CD4-positive, alpha-beta memory T cell (primary cell): ENCODE measurements at regions not wholly inside any gene's neighbourhood (a gene's known extent, or its start where the extent isn't known, plus 50 kb on each side); places are given as distances from the start of the nearest gene placed in this dataset.
"Not testable (repeated sequence)": the region's sequence is repeated elsewhere in the genome, so short reads cannot be mapped to it uniquely, and the experiment has no call there.

ENCODE experiments used
- CTCF ChIA-PET: fragments of 350-600 bp; sonication (Branson Sonifier 250); formaldehyde crosslinking; loops from one replicate; lab custom pipeline; 2021; ENCODE audit warnings: inconsistent platforms; ENCODE audit not compliant: partially characterized antibody; lab: Charles Lee
- POLR2A ChIA-PET: fragments of 350-600 bp; sonication (Branson Sonifier 250); formaldehyde crosslinking; loops from one replicate; lab custom pipeline; 2021; ENCODE audit not compliant: partially characterized antibody; lab: Charles Lee
- DNase-seq, 5 donors: peaks; one replicate each; pipeline versions ENCODE4 v3.0.0 to v3.0.0-alpha.2; 2020 to 2022; ENCODE audit warnings: mixed read lengths in 1 of 5
- H3K27ac ChIP-seq: one replicate; pipeline ENCODE4 v1.7.0; 2013; ENCODE audit warnings: low read depth, low read length
- H3K27me3 ChIP-seq: 2 replicates; pipeline ENCODE4 v1.7.0; 2013; ENCODE audit warnings: mild to moderate bottlenecking, low read length, moderate library complexity; ENCODE audit not compliant: insufficient read depth
- H3K36me3 ChIP-seq: 2 replicates; pipeline ENCODE4 v1.7.0; 2013; ENCODE audit warnings: mild to moderate bottlenecking, low read length, moderate library complexity; ENCODE audit not compliant: insufficient read depth
- H3K4me1 ChIP-seq: 2 replicates; pipeline ENCODE4 v1.7.0; 2013; ENCODE audit warnings: mild to moderate bottlenecking, low read length, moderate library complexity; ENCODE audit not compliant: insufficient read depth
- H3K4me3 ChIP-seq, 2 donors: one replicate each; pipeline ENCODE4 v1.7.0; 2013; ENCODE audit warnings: low read length in 2 of 2, mild to moderate bottlenecking in 1 of 2
- H3K9me3 ChIP-seq, 2 donors: one replicate each; pipeline ENCODE4 v1.7.0; 2013; ENCODE audit warnings: low read length in 2 of 2, control low read depth in 1 of 2; ENCODE audit not compliant: control insufficient read depth in 1 of 2
- H3K27ac Mint-ChIP-seq, 7 donors: one replicate each; pipeline ENCODE4 v1.8.0; 2020 to 2021; ENCODE audit warnings: mixed read lengths in 7 of 7, mild to moderate bottlenecking in 6 of 7, inconsistent platforms in 3 of 7, moderate library complexity in 3 of 7
- H3K27me3 Mint-ChIP-seq, 2 donors: one replicate each; pipeline ENCODE4 v1.8.0; 2020 to 2021; ENCODE audit warnings: mixed read lengths in 2 of 2
- H3K36me3 Mint-ChIP-seq, 2 donors: one replicate each; pipeline ENCODE4 v1.8.0; 2020 to 2021; ENCODE audit warnings: mixed read lengths in 2 of 2, inconsistent platforms in 1 of 2, mild to moderate bottlenecking in 1 of 2
- H3K4me1 Mint-ChIP-seq, 4 donors: one replicate each; pipeline ENCODE4 v1.8.0; 2020 to 2021; ENCODE audit warnings: mixed read lengths in 4 of 4, mild to moderate bottlenecking in 1 of 4
- H3K4me3 Mint-ChIP-seq, 8 donors: one replicate each; pipeline ENCODE4 v1.8.0; 2020 to 2021; ENCODE audit warnings: mixed read lengths in 8 of 8, mild to moderate bottlenecking in 7 of 8, moderate library complexity in 6 of 8, inconsistent platforms in 3 of 8
- H3K9me3 Mint-ChIP-seq, 8 donors: one replicate each; pipeline ENCODE4 v1.8.0; 2020 to 2021; ENCODE audit warnings: mixed read lengths in 8 of 8, mild to moderate bottlenecking in 5 of 8, inconsistent platforms in 3 of 8, moderate library complexity in 1 of 8
- intact Hi-C: fragments of 100-400 bp; cut with micrococcal nuclease; formaldehyde crosslinking; loops from one replicate; pipeline ENCODE4 v1.15.1; 2023

GRCh38 chr11:98277251-98277912 is 743.4 kb upstream of the CNTN5 start:
- ChIA-PET CTCF (no interaction called here), POLR2A (no interaction called here)
- Histone ChIP-seq H3K27ac (no peak overlapping the region), H3K4me1 (no peaks in the 10 kb centered on the region), H3K27me3 (no peaks in the 10 kb centered on the region), H3K36me3 (no peaks in the 10 kb centered on the region), H3K9me3 (no peaks in the 10 kb centered on the region), H3K4me3 (no peak overlapping the region)
- Mint-ChIP-seq H3K4me1 (no peaks in the 10 kb centered on the region), H3K9me3 (peaks cover 0 to 13% (median 5%) of the 10 kb centered on the region in 8 donors), H3K36me3 (no peaks in the 10 kb centered on the region), H3K4me3 (no peak overlapping the region), H3K27ac (no peak overlapping the region), H3K27me3 (no peaks in the 10 kb centered on the region)
- intact Hi-C loops, result no loop called here
- DNase-seq, result no peak

- no peak overlapping the region for H3K4me3 ChIP-seq
- no peak overlapping the region for H3K27ac Mint-ChIP-seq
- H3K36me3 Mint-ChIP-seq, result no peaks in the 10 kb centered on the region
- ChIA-PET POLR2A (no interaction called here), CTCF (no interaction called here)
- no peaks in the 10 kb centered on the region for H3K4me1 ChIP-seq
- intact Hi-C loops, result no loop called here
- no peak overlapping the region for H3K27ac ChIP-seq
- no peak for DNase-seq
- H3K4me3 Mint-ChIP-seq, result no peak overlapping the region
- H3K4me1 Mint-ChIP-seq, result no peaks in the 10 kb centered on the region
- H3K27me3 Mint-ChIP-seq, result no peaks in the 10 kb centered on the region
- H3K9me3 ChIP-seq, result no peaks in the 10 kb centered on the region
- no peaks in the 10 kb centered on the region for H3K36me3 ChIP-seq
- peaks cover 0 to 27% (median 8%) of the 10 kb centered on the region in 8 donors for H3K9me3 Mint-ChIP-seq
- H3K27me3 ChIP-seq, result no peaks in the 10 kb centered on the region
Observed at GRCh38 chr11:98289617-98290263, 731.0 kb upstream of the CNTN5 start.

GRCh38 chr11:98296091-98296880 is 724.5 kb upstream of the CNTN5 start:
- Histone ChIP-seq H3K9me3 (no peaks in the 10 kb centered on the region), H3K27me3 (no peaks in the 10 kb centered on the region), H3K4me3 (no peak overlapping the region), H3K4me1 (no peaks in the 10 kb centered on the region), H3K27ac (no peak overlapping the region), H3K36me3 (no peaks in the 10 kb centered on the region)
- peaks cover 0 to 1% (median 0%) of the 10 kb centered on the region in 4 donors for H3K4me1 Mint-ChIP-seq
- no peaks in the 10 kb centered on the region for H3K27me3 Mint-ChIP-seq
- no peak overlapping the region for H3K4me3 Mint-ChIP-seq
- intact Hi-C loops, result no loop called here
- no peak overlapping the region for H3K27ac Mint-ChIP-seq
- ChIA-PET POLR2A (no interaction called here), CTCF (no interaction called here)
- peaks cover 0 to 21% (median 12%) of the 10 kb centered on the region in 8 donors for H3K9me3 Mint-ChIP-seq
- DNase-seq, result peak in 1 of 5 donors; percentile 39
- no peaks in the 10 kb centered on the region for H3K36me3 Mint-ChIP-seq

- no peak overlapping the region for H3K4me3 ChIP-seq
- intact Hi-C loops, result no loop called here
- H3K27me3 Mint-ChIP-seq, result no peaks in the 10 kb centered on the region
Observed at GRCh38 chr11:98300719-98301118, 720.0 kb upstream of the CNTN5 start.

GRCh38 chr11:98307827-98308491 is 712.8 kb upstream of the CNTN5 start:
- Mint-ChIP-seq H3K9me3 (peaks cover 0 to 17% (median 5%) of the 10 kb centered on the region in 8 donors), H3K4me3 (no peak overlapping the region), H3K36me3 (no peaks in the 10 kb centered on the region), H3K27me3 (no peaks in the 10 kb centered on the region), H3K4me1 (no peaks in the 10 kb centered on the region), H3K27ac (no peak overlapping the region)
- Histone ChIP-seq H3K27ac (no peak overlapping the region), H3K27me3 (no peaks in the 10 kb centered on the region), H3K9me3 (no peaks in the 10 kb centered on the region), H3K36me3 (no peaks in the 10 kb centered on the region), H3K4me3 (no peak overlapping the region), H3K4me1 (no peaks in the 10 kb centered on the region)
- CTCF ChIA-PET, result no interaction called here
- POLR2A ChIA-PET, result no interaction called here
- no peak for DNase-seq
- intact Hi-C loops, result no loop called here

More at GRCh38 chr11:98300719-98301118, 720.0 kb upstream of the CNTN5 start:
- Histone ChIP-seq H3K27ac (no peak overlapping the region), H3K4me1 (no peaks in the 10 kb centered on the region), H3K9me3 (no peaks in the 10 kb centered on the region), H3K27me3 (no peaks in the 10 kb centered on the region), H3K36me3 (no peaks in the 10 kb centered on the region)
- H3K4me3 Mint-ChIP-seq, result no peak overlapping the region
- H3K27ac Mint-ChIP-seq, result no peak overlapping the region
- no peaks in the 10 kb centered on the region for H3K36me3 Mint-ChIP-seq
- ChIA-PET POLR2A (no interaction called here), CTCF (no interaction called here)
- peaks cover 0 to 1% (median 0%) of the 10 kb centered on the region in 4 donors for H3K4me1 Mint-ChIP-seq
- H3K9me3 Mint-ChIP-seq, result peaks cover 0 to 15% (median 7%) of the 10 kb centered on the region in 8 donors
- no peak for DNase-seq

- H3K9me3 Mint-ChIP-seq, POLR2A ChIA-PET: not testable (repeated sequence)
Observed at GRCh38 chr11:98330306-98330705, 690.4 kb upstream of the CNTN5 start.

GRCh38 chr11:98358551-98358950 is 662.2 kb upstream of the CNTN5 start:
- no peaks in the 10 kb centered on the region for H3K27me3 Mint-ChIP-seq
- POLR2A ChIA-PET, result no interaction called here
- no peaks in the 10 kb centered on the region for H3K36me3 Mint-ChIP-seq
- H3K4me3 ChIP-seq, result no peak overlapping the region
- no peak overlapping the region for H3K27ac ChIP-seq
- no peaks in the 10 kb centered on the region for H3K9me3 ChIP-seq
- no peaks in the 10 kb centered on the region for H3K27me3 ChIP-seq
- no peaks in the 10 kb centered on the region for H3K4me1 ChIP-seq
- H3K4me3 Mint-ChIP-seq, result no peak overlapping the region
- H3K36me3 ChIP-seq, result no peaks in the 10 kb centered on the region
- no peaks in the 10 kb centered on the region for H3K4me1 Mint-ChIP-seq
- H3K9me3 Mint-ChIP-seq, result peaks cover 0 to 17% (median 7%) of the 10 kb centered on the region in 8 donors
- CTCF ChIA-PET, result no interaction called here
- no peak for DNase-seq
- no peak overlapping the region for H3K27ac Mint-ChIP-seq
- intact Hi-C loops, result no loop called here

More at GRCh38 chr11:98330306-98330705, 690.4 kb upstream of the CNTN5 start:
- H3K27me3 Mint-ChIP-seq, H3K9me3 ChIP-seq, H3K36me3 Mint-ChIP-seq, H3K4me1 Mint-ChIP-seq, H3K4me3 Mint-ChIP-seq, CTCF ChIA-PET, intact Hi-C loops, H3K36me3 ChIP-seq, H3K27ac Mint-ChIP-seq, H3K27me3 ChIP-seq, H3K4me3 ChIP-seq, H3K27ac ChIP-seq, H3K4me1 ChIP-seq: not testable (repeated sequence)
- DNase-seq, result peak in 1 of 5 donors; percentile 27
